ENCODE measurements at regions not wholly inside any gene's neighbourhood (a gene's known extent, or its start where the extent isn't known, plus 50 kb on each side); places are given as distances from the start of the nearest gene placed in this dataset.

DNA sequence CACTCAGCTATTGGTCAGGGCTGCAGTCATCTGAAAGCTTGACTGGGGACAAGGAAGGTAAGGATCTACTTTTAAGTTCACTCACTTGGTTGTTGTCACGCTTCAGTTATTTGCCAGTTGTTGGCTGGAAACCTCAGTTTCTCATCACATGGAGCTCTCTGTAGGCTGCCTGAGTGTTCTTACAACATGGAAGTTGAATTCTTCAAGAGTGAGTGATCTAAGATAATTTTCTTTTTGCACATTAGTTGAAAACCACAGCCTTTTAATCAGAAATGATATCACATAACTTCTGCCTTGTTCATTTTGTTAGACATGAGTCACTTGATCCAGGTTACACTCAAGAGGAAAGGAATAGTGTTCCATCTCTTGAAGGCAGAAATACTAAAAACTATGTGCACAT is 552.7 kb downstream of the RAPGEF2 start:
- no peak for TF ChIP-seq POLR2A (IDR thresholded peaks at IDR 0.05)
- TF ChIP-seq, protein P1, sequence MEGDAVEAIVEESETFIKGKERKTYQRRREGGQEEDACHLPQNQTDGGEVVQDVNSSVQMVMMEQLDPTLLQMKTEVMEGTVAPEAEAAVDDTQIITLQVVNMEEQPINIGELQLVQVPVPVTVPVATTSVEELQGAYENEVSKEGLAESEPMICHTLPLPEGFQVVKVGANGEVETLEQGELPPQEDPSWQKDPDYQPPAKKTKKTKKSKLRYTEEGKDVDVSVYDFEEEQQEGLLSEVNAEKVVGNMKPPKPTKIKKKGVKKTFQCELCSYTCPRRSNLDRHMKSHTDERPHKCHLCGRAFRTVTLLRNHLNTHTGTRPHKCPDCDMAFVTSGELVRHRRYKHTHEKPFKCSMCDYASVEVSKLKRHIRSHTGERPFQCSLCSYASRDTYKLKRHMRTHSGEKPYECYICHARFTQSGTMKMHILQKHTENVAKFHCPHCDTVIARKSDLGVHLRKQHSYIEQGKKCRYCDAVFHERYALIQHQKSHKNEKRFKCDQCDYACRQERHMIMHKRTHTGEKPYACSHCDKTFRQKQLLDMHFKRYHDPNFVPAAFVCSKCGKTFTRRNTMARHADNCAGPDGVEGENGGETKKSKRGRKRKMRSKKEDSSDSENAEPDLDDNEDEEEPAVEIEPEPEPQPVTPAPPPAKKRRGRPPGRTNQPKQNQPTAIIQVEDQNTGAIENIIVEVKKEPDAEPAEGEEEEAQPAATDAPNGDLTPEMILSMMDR (IDR thresholded peaks at IDR 0.05), result no peak
